Neural cell (in vitro differentiated cells): ENCODE measurements at regions not wholly inside any gene's neighbourhood (a gene's known extent, or its start where the extent isn't known, plus 50 kb on each side); places are given as distances from the start of the nearest gene placed in this dataset.

Experiments used
- H2AFZ ChIP-seq: fragments of 200-600, 300-800 bp; sonication (generic), shearing (Covaris generic); 2 replicates; pipeline ENCODE4 v1.6.0; 2014; ENCODE audit warnings: low read depth, mild to moderate bottlenecking, antibody characterized with exemption, low read length, moderate library complexity
- H3F3A ChIP-seq: fragments of 200-600 bp; shearing (Covaris generic); 2 replicates; pipeline ENCODE4 v1.6.1; 2016; ENCODE audit warnings: mild to moderate bottlenecking, moderate library complexity, mixed read lengths, antibody characterized with exemption, low read length; ENCODE audit not compliant: insufficient read depth, poor library complexity, severe bottlenecking
- H3K27ac ChIP-seq: fragments of 200-600, 300-800 bp; sonication (generic), shearing (Covaris generic); 2 replicates; pipeline ENCODE4 v1.5.1; 2014; ENCODE audit warnings: mild to moderate bottlenecking, low read length, moderate library complexity
- H3K27me3 ChIP-seq: fragments of 300-800, 200-600 bp; sonication (generic), shearing (Covaris generic); 2 replicates; pipeline ENCODE4 v1.6.0; 2014; ENCODE audit warnings: mild to moderate bottlenecking, low read depth, low read length, moderate library complexity; ENCODE audit not compliant: insufficient read depth
- H3K36me3 ChIP-seq: fragments of 300-800, 200-600 bp; sonication (generic), shearing (Covaris generic); 2 replicates; pipeline ENCODE4 v1.5.1; 2014; ENCODE audit warnings: mild to moderate bottlenecking, antibody characterized with exemption, low read length, moderate library complexity; ENCODE audit not compliant: insufficient read depth
- H3K4me2 ChIP-seq: fragments of 300-800, 200-600 bp; sonication (generic), shearing (Covaris generic); 2 replicates; pipeline ENCODE4 v1.6.0; 2014; ENCODE audit warnings: mild to moderate bottlenecking, low read length
- H3K4me3 ChIP-seq: fragments of 300-800, 200-600 bp; sonication (generic), shearing (Covaris generic); 2 replicates; pipeline ENCODE4 v1.5.1; 2014; ENCODE audit warnings: mild to moderate bottlenecking, low read length, moderate library complexity
- H3K79me2 ChIP-seq: fragments of 200-600 bp; shearing (Covaris generic); replicated peaks from 2 replicates; pipeline ENCODE4 v1.6.0; 2014; ENCODE audit warnings: mild to moderate bottlenecking, low read length, moderate library complexity; ENCODE audit not compliant: insufficient read depth
- H3K9ac ChIP-seq: fragments of 300-800, 200-600 bp; sonication (generic), shearing (Covaris generic); 2 replicates; pipeline ENCODE4 v1.6.1; 2016; ENCODE audit warnings: mild to moderate bottlenecking, low read length, mixed read lengths
- H3K9me2 ChIP-seq: fragments of 200-600 bp; shearing (Covaris generic); 2 replicates; pipeline ENCODE4 v1.6.1; 2016; ENCODE audit warnings: mild to moderate bottlenecking, low read length, mixed read lengths; ENCODE audit not compliant: insufficient read depth
- H3K9me3 ChIP-seq: fragments of 200-600, 300-800 bp; sonication (generic), shearing (Covaris generic); 2 replicates; pipeline ENCODE4 v1.6.1; 2016; ENCODE audit warnings: mild to moderate bottlenecking, mixed run types, low read length, moderate library complexity, mixed read lengths
- H4K20me1 ChIP-seq: fragments of 200-600 bp; shearing (Covaris generic); 2 replicates; pipeline ENCODE4 v1.6.1; 2016; ENCODE audit warnings: mild to moderate bottlenecking, mixed run types; ENCODE audit not compliant: insufficient read depth
- CTCF ChIP-seq: fragments of 450-650 bp; IDR thresholded peaks from 2 replicates; pipeline ENCODE4 v1.5.1; 2014; ENCODE audit warnings: antibody characterized with exemption, mild to moderate bottlenecking, moderate library complexity; ENCODE audit not compliant: poor library complexity, severe bottlenecking
- EP300 ChIP-seq: fragments of 450-650 bp; conservative IDR thresholded peaks from 2 replicates; pipeline ENCODE4 v1.6.1; 2014; ENCODE audit warnings: antibody characterized with exemption, mild to moderate bottlenecking, moderate library complexity; ENCODE audit not compliant: poor library complexity, severe bottlenecking
- EZH2 ChIP-seq: fragments of 200-600, 300-800 bp; shearing (Covaris generic), sonication (generic); IDR thresholded peaks from 2 replicates; pipeline ENCODE4 v1.6.1; 2014; ENCODE audit warnings: antibody characterized with exemption, low read length, borderline replicate concordance, mild to moderate bottlenecking; ENCODE audit not compliant: insufficient read depth, poor library complexity, severe bottlenecking
- MXI1 ChIP-seq: fragments of 450-650 bp; conservative IDR thresholded peaks from 2 replicates; pipeline ENCODE4 v1.6.1; 2014; ENCODE audit warnings: antibody characterized with exemption, mild to moderate bottlenecking; ENCODE audit not compliant: poor library complexity, severe bottlenecking
- POLR2AphosphoS5 ChIP-seq: IDR thresholded peaks from 2 replicates; pipeline ENCODE4 v1.6.1; 2012
- RAD21 ChIP-seq: fragments of 450-650 bp; conservative IDR thresholded peaks from 2 replicates; pipeline ENCODE4 v1.6.1; 2014; ENCODE audit warnings: antibody characterized with exemption, mild to moderate bottlenecking, moderate library complexity
- REST ChIP-seq: IDR thresholded peaks from 2 replicates; pipeline ENCODE4 v1.6.1; 2012; ENCODE audit warnings: borderline replicate concordance
- SMC3 ChIP-seq: fragments of 450-650 bp; conservative IDR thresholded peaks from 2 replicates; pipeline ENCODE4 v1.6.1; 2014; ENCODE audit warnings: antibody characterized with exemption, mild to moderate bottlenecking, moderate library complexity; ENCODE audit not compliant: poor library complexity
- TAF1 ChIP-seq: IDR thresholded peaks from 2 replicates; pipeline ENCODE4 v1.6.1; 2012; ENCODE audit warnings: low read depth

GRCh38 chr1:186575348-186575747, 104.9 kb downstream of the PTGS2 start:
- Histone ChIP-seq H3K9me3 (no peaks in the 10 kb centered on the region), H3K36me3 (no peaks in the 10 kb centered on the region), H3F3A (no peaks in the 10 kb centered on the region), H3K9ac (no peak overlapping the region), H3K4me3 (no peak overlapping the region), H2AFZ (no peak overlapping the region), H4K20me1 (no peaks in the 10 kb centered on the region), H3K9me2 (no peaks in the 10 kb centered on the region), H3K27ac (no peak overlapping the region), H3K79me2 (no peaks in the 10 kb centered on the region), H3K4me2 (no peak overlapping the region), H3K27me3 (no peaks in the 10 kb centered on the region)
- no peak for TF ChIP-seq EP300
- TF ChIP-seq REST, result no peak
- TF ChIP-seq POLR2AphosphoS5, result no peak
- no peak for TF ChIP-seq EZH2
- no peak for TF ChIP-seq SMC3
- TF ChIP-seq RAD21, result no peak
- no peak for TF ChIP-seq TAF1
- TF ChIP-seq CTCF, result no peak
- no peak for TF ChIP-seq MXI1

GRCh38 chr1:186574926-186575325, 105.3 kb downstream of the PTGS2 start:
- Histone ChIP-seq H3K4me2 (no peak overlapping the region), H3K36me3 (no peaks in the 10 kb centered on the region), H2AFZ (no peak overlapping the region), H3K27ac (no peak overlapping the region), H3K4me3 (no peak overlapping the region), H3F3A (no peaks in the 10 kb centered on the region), H3K79me2 (no peaks in the 10 kb centered on the region), H3K9me2 (no peaks in the 10 kb centered on the region), H3K27me3 (no peaks in the 10 kb centered on the region), H3K9ac (no peak overlapping the region), H3K9me3 (no peaks in the 10 kb centered on the region), H4K20me1 (no peaks in the 10 kb centered on the region)
- no peak for TF ChIP-seq CTCF
- TF ChIP-seq TAF1, result no peak
- TF ChIP-seq MXI1, result no peak
- no peak for TF ChIP-seq EP300
- no peak for TF ChIP-seq REST
- TF ChIP-seq EZH2, result no peak
- no peak for TF ChIP-seq RAD21
- TF ChIP-seq POLR2AphosphoS5, result no peak
- TF ChIP-seq SMC3, result no peak
